PC-9 (cell line): ENCODE measurements at regions not wholly inside any gene's neighbourhood (a gene's known extent, or its start where the extent isn't known, plus 50 kb on each side); places are given as distances from the start of the nearest gene placed in this dataset.

ENCODE experiments used
- BruUV-seq: library from RNA; stranded (reverse); fragments of 400-500 nt; replicated peaks from 2 replicates; lab custom pipeline; 2021; lab: Mats Ljungman, UMichigan
- CTCF ChIA-PET: fragments of 300-600 bp; sonication (Branson Sonifier 250); formaldehyde crosslinking; loops from one replicate; lab custom pipeline; 2022; ENCODE audit warnings: antibody characterized with exemption; lab: Charles Lee
- POLR2A ChIA-PET: fragments of 300-600 bp; sonication (Branson Sonifier 250); formaldehyde crosslinking; loops from one replicate; lab custom pipeline; 2022; ENCODE audit warnings: antibody characterized with exemption; ENCODE audit not compliant: unreplicated experiment; lab: Charles Lee
- DNase-seq, 2 experiments: peaks; one replicate each; pipeline versions ENCODE4 v3.0.0 to v3.0.0-alpha.2; 2015 to 2022; ENCODE audit warnings: mixed read lengths in 1 of 2
- H2AFZ ChIP-seq: fragments of 200-600 bp; sonication (generic); 2 replicates; pipeline ENCODE4 v1.8.1; 2017; ENCODE audit warnings: antibody characterized with exemption
- H3F3A ChIP-seq: fragments of 200-600 bp; sonication (generic); 2 replicates; pipeline ENCODE4 v1.8.1; 2017; ENCODE audit warnings: antibody characterized with exemption, mild to moderate bottlenecking, low read depth; ENCODE audit not compliant: insufficient read depth
- H3K27ac ChIP-seq: fragments of 200-600 bp; sonication (generic); 2 replicates; pipeline ENCODE4 v1.6.1; 2016; ENCODE audit warnings: mixed run types
- H3K27me3 ChIP-seq: fragments of 200-600 bp; sonication (generic); 2 replicates; pipeline ENCODE4 v1.6.1; 2016; ENCODE audit warnings: low read depth, mixed run types; ENCODE audit not compliant: insufficient read depth
- H3K36me3 ChIP-seq: fragments of 200-600 bp; sonication (generic); 2 replicates; pipeline ENCODE4 v1.6.1; 2016; ENCODE audit warnings: low read depth, mixed run types
- H3K4me1 ChIP-seq: fragments of 200-600 bp; sonication (generic); replicated peaks from 2 replicates; pipeline ENCODE4 v1.6.1; 2016; ENCODE audit warnings: mixed run types; ENCODE audit not compliant: insufficient read depth
- H3K4me2 ChIP-seq: fragments of 200-600 bp; sonication (generic); 2 replicates; pipeline ENCODE4 v1.6.1; 2017; ENCODE audit warnings: mixed run types
- H3K4me3 ChIP-seq: fragments of 200-600 bp; sonication (generic); 2 replicates; pipeline ENCODE4 v1.6.1; 2016; ENCODE audit warnings: mixed run types
- H3K79me2 ChIP-seq: fragments of 200-600 bp; sonication (generic); 2 replicates; pipeline ENCODE4 v1.6.1; 2017; ENCODE audit warnings: low read depth, mixed run types
- H3K9me2 ChIP-seq: fragments of 200-600 bp; sonication (generic); 2 replicates; pipeline ENCODE4 v1.8.1; 2017; ENCODE audit warnings: mild to moderate bottlenecking; ENCODE audit not compliant: insufficient read depth
- H3K9me3 ChIP-seq: fragments of 200-600 bp; sonication (generic); 2 replicates; pipeline ENCODE4 v1.8.1; 2016; ENCODE audit warnings: low read depth; ENCODE audit not compliant: insufficient read depth
- H4K20me1 ChIP-seq: fragments of 200-600 bp; sonication (generic); 2 replicates; pipeline ENCODE4 v1.8.1; 2017; ENCODE audit not compliant: insufficient read depth
- EZH2 ChIP-seq: fragments of 200-600 bp; sonication (generic); IDR thresholded peaks from 2 replicates; pipeline ENCODE4 v1.8.0; 2017; ENCODE audit warnings: antibody characterized with exemption, low read depth
- intact Hi-C: fragments of 100-400 bp; cut with micrococcal nuclease; formaldehyde crosslinking; loops from one replicate; pipeline ENCODE4 v1.10.0; 2022; ENCODE audit not compliant: unreplicated experiment
- TF ChIP-seq, protein P1 (sequence below): fragments of 200-600 bp; sonication (generic); conservative IDR thresholded peaks from 2 replicates; pipeline ENCODE4 v1.6.1; 2017; ENCODE audit warnings: mixed run types, antibody characterized with exemption, mild to moderate bottlenecking, moderate library complexity

DNA sequence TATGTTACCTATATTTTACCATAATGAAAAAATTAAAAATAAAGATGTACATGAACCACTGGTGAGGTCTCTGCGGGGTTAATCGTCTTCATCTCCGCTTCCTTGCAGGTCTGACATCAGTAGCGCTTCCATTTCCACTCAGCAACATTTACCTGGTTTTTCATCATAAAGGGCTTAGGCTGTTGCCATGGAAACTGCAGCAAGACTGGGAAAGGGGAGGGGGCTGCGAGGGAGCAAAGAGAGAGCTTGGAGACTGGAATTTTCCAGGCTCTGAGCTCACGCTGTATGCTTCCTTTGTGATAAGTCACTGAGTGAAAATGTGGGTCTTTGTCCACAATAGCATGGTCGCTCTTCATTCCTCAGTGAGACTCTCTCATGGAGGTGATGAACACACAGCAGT, 136.6 kb upstream of the USP29 start:
- Histone ChIP-seq H3K9me2 (no peaks in the 10 kb centered on the region), H3K36me3 (no peaks in the 10 kb centered on the region), H3K79me2 (no peaks in the 10 kb centered on the region), H3K9me3 (no peaks in the 10 kb centered on the region), H4K20me1 (no peaks in the 10 kb centered on the region), H2AFZ (no peak overlapping the region), H3K27me3 (peaks cover 83% of the 10 kb centered on the region), H3F3A (no peaks in the 10 kb centered on the region), H3K4me1 (no peaks in the 10 kb centered on the region), H3K4me3 (no peak overlapping the region), H3K4me2 (no peak overlapping the region), H3K27ac (no peak overlapping the region)
- BruUV-seq: no TSS peak
- no peak for DNase-seq
- TF ChIP-seq EZH2: no peak
- TF ChIP-seq, protein P1, sequence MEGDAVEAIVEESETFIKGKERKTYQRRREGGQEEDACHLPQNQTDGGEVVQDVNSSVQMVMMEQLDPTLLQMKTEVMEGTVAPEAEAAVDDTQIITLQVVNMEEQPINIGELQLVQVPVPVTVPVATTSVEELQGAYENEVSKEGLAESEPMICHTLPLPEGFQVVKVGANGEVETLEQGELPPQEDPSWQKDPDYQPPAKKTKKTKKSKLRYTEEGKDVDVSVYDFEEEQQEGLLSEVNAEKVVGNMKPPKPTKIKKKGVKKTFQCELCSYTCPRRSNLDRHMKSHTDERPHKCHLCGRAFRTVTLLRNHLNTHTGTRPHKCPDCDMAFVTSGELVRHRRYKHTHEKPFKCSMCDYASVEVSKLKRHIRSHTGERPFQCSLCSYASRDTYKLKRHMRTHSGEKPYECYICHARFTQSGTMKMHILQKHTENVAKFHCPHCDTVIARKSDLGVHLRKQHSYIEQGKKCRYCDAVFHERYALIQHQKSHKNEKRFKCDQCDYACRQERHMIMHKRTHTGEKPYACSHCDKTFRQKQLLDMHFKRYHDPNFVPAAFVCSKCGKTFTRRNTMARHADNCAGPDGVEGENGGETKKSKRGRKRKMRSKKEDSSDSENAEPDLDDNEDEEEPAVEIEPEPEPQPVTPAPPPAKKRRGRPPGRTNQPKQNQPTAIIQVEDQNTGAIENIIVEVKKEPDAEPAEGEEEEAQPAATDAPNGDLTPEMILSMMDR: no peak
- ChIA-PET CTCF (no interaction called here), POLR2A (no interaction called here)
- intact Hi-C loops: no loop called here

DNA sequence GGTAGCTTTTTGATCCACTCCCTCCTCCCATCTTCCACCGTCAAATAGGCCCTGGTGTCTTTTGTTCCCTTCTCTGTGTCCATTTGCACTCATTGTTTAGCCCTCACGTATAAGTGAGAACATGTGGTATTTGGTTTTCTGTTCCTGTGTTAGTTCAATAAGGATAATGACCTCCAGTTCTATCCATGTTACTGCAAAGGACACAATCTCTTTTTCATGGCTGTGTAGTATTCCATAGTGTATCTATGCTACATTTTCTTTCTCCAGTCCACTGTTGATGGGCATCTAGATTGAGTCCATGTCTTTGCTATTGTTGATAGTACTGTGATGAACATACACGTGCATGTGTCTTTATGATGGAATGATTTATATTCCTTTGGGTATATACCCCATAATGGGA, 136.0 kb upstream of the USP29 start:
- no peak overlapping the region for H3K4me2 ChIP-seq
- no peak for DNase-seq
- H3K9me2 ChIP-seq: no peaks in the 10 kb centered on the region
- H3K9me3 ChIP-seq: no peaks in the 10 kb centered on the region
- intact Hi-C loops: no loop called here
- no peak overlapping the region for H3K27ac ChIP-seq
- no TSS peak for BruUV-seq
- no peaks in the 10 kb centered on the region for H3K79me2 ChIP-seq
- H4K20me1 ChIP-seq: no peaks in the 10 kb centered on the region
- ChIA-PET CTCF (no interaction called here), POLR2A (no interaction called here)
- TF ChIP-seq, protein P1: no peak
- TF ChIP-seq EZH2: no peak
- no peaks in the 10 kb centered on the region for H3F3A ChIP-seq
- peaks cover 83% of the 10 kb centered on the region for H3K27me3 ChIP-seq
- H3K4me3 ChIP-seq: no peak overlapping the region
- no peaks in the 10 kb centered on the region for H3K4me1 ChIP-seq
- H3K36me3 ChIP-seq: no peaks in the 10 kb centered on the region
- H2AFZ ChIP-seq: no peak overlapping the region

DNA sequence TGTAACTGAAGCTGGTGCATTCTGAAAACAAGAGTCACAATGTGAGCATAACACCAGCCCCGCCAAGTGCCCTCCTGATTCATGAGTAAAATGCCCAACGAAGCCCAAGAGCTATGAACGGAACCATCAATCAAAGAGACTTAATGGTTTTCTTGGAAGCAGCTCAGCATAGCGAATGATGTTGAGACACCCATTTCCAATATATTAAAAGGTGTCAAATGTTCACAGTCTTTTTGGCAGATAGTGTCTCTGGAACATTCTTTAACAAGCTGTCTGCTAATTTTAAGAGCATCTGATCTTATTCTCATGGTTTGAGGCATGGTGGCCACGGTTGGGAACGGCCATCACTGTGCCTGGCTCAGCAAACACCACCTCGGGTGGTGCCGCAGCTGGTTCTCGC, 133.4 kb upstream of the USP29 start:
- Histone ChIP-seq H3K4me1 (no peaks in the 10 kb centered on the region), H2AFZ (no peak overlapping the region), H3K36me3 (no peaks in the 10 kb centered on the region), H3F3A (no peaks in the 10 kb centered on the region), H3K27me3 (peaks cover 81% of the 10 kb centered on the region), H3K4me3 (no peak overlapping the region), H3K9me3 (no peaks in the 10 kb centered on the region), H3K27ac (no peak overlapping the region), H3K4me2 (no peak overlapping the region), H4K20me1 (no peaks in the 10 kb centered on the region), H3K9me2 (no peaks in the 10 kb centered on the region), H3K79me2 (no peaks in the 10 kb centered on the region)
- ChIA-PET CTCF (no interaction called here), POLR2A (no interaction called here)
- DNase-seq: no peak
- BruUV-seq: no TSS peak
- TF ChIP-seq EZH2: no peak
- TF ChIP-seq, protein P1: no peak
- intact Hi-C loops: no loop called here
